ENCODE measurements at regions not wholly inside any gene's neighbourhood (a gene's known extent, or its start where the extent isn't known, plus 50 kb on each side); places are given as distances from the start of the nearest gene placed in this dataset.

DNA sequence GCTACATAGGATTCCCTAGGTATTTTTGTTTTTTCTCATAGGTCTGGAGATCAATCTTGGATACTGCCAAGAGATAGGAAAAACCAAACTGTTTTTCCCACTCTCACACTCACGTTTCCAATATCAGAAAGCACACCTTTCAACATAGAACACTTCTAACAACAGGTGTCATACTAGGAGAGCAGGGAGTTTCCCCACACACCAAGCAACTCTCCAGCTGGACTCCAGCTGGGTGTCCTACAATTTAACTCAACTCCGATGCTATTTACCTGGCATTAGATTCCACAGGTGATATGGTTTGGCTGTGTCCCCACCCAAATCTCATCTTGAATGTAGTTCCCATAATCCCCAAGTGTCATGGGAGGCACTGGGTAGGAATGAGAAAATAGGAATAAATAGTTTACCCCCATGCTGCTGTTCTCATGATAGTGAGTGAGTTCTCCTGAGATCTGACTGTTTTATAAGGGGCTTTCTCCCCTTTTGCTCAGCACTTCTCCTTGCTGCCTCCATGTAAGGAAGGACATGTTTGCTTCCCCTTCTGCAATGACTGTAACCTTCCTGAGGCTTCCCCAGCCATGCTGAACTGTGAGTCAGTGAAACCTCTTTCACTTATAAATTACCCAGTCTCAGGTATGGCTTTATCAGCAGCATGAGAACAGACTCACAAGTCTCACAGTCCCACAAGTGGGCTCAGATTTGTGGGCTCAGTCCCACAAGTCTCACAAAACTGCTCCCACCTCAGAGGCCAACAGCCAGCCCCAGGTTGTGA, 354.5 kb upstream of the THBS1 start:
- Histone ChIP-seq H3K27me3 (ENCODE audit: control insufficient read depth in 3 of 3, insufficient read depth in 3 of 3, low read length in 2 of 3) (no peaks in the 10 kb centered on the region), H3K27ac (ENCODE audit: low read depth in 1 of 2, low read length in 1 of 2) (no peak overlapping the region), H3K9ac (ENCODE audit: insufficient read depth in 1 of 2, low read length in 2 of 2) (no peak overlapping the region), H3K9me3 (ENCODE audit: control insufficient read depth in 4 of 4, insufficient read depth in 3 of 4, low read length in 3 of 4) (no peaks in the 10 kb centered on the region), H3K4me1 (ENCODE audit: control insufficient read depth in 5 of 5, insufficient read depth in 5 of 5, low read length in 5 of 5) (peaks cover 0 to 4% (median 0%) of the 10 kb centered on the region in 5 donors), H3K4me3 (no peak overlapping the region), H3K36me3 (ENCODE audit: control insufficient read depth in 4 of 4, insufficient read depth in 4 of 4, low read length in 4 of 4) (no peaks in the 10 kb centered on the region)
- no peak for ATAC-seq (ENCODE audit: insufficient read depth, low FRiP score)
- DNase-seq = no peak
- TF ChIP-seq, protein P1, sequence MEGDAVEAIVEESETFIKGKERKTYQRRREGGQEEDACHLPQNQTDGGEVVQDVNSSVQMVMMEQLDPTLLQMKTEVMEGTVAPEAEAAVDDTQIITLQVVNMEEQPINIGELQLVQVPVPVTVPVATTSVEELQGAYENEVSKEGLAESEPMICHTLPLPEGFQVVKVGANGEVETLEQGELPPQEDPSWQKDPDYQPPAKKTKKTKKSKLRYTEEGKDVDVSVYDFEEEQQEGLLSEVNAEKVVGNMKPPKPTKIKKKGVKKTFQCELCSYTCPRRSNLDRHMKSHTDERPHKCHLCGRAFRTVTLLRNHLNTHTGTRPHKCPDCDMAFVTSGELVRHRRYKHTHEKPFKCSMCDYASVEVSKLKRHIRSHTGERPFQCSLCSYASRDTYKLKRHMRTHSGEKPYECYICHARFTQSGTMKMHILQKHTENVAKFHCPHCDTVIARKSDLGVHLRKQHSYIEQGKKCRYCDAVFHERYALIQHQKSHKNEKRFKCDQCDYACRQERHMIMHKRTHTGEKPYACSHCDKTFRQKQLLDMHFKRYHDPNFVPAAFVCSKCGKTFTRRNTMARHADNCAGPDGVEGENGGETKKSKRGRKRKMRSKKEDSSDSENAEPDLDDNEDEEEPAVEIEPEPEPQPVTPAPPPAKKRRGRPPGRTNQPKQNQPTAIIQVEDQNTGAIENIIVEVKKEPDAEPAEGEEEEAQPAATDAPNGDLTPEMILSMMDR (IDR thresholded peaks at IDR 0.05; ENCODE audit: control extremely low read depth, extremely low read depth) = no peak
- WGBS, 2 donors = 74 to 93% methylated on average over 2 of the region's 2 CpGs

DNA sequence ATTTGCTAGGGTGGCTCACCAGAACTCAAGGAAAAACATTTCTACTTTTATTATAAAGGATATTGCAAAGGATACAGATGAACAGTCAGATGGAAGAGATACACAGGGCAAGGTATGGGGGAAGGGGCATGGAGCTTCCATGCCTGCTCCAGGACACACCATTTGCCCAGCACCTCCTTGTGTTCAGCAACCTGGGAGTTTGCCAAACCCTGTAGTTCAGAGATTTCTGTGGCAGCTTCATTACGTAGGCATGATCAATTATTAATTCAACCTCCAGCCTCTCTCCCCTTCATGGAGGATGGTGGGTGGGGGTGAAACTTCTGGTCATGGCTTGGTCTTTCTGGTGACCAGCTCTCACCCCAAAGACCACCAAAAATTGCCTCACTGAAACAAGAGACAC, 353.9 kb upstream of the THBS1 start:
- TF ChIP-seq, protein P1 (IDR thresholded peaks at IDR 0.05; ENCODE audit: control extremely low read depth, extremely low read depth) = no peak
- DNase-seq (no peak), ATAC-seq (ENCODE audit: insufficient read depth, low FRiP score) (no peak)
- Histone ChIP-seq H3K27me3 (ENCODE audit: control insufficient read depth in 3 of 3, insufficient read depth in 3 of 3, low read length in 2 of 3) (no peaks in the 10 kb centered on the region), H3K36me3 (ENCODE audit: control insufficient read depth in 4 of 4, insufficient read depth in 4 of 4, low read length in 4 of 4) (no peaks in the 10 kb centered on the region), H3K4me3 (no peak overlapping the region), H3K9ac (ENCODE audit: insufficient read depth in 1 of 2, low read length in 2 of 2) (no peak overlapping the region), H3K27ac (ENCODE audit: low read depth in 1 of 2, low read length in 1 of 2) (no peak overlapping the region), H3K4me1 (ENCODE audit: control insufficient read depth in 5 of 5, insufficient read depth in 5 of 5, low read length in 5 of 5) (peaks cover 0 to 4% (median 0%) of the 10 kb centered on the region in 5 donors), H3K9me3 (ENCODE audit: control insufficient read depth in 4 of 4, insufficient read depth in 3 of 4, low read length in 3 of 4) (no peaks in the 10 kb centered on the region)
- WGBS, 2 donors = 89 to 96% methylated on average over 1 of the region's 1 CpG

GRCh38 chr15:39228889-39229288, 352.0 kb upstream of the THBS1 start:
- H3K4me3 ChIP-seq = no peak overlapping the region
- no peak overlapping the region for H3K9ac ChIP-seq (ENCODE audit: insufficient read depth in 1 of 2, low read length in 2 of 2)
- no peaks in the 10 kb centered on the region for H3K27me3 ChIP-seq (ENCODE audit: control insufficient read depth in 3 of 3, insufficient read depth in 3 of 3, low read length in 2 of 3)
- no peaks in the 10 kb centered on the region for H3K36me3 ChIP-seq (ENCODE audit: control insufficient read depth in 4 of 4, insufficient read depth in 4 of 4, low read length in 4 of 4)
- no peak overlapping the region for H3K27ac ChIP-seq (ENCODE audit: low read depth in 1 of 2, low read length in 1 of 2)
- ATAC-seq (ENCODE audit: insufficient read depth, low FRiP score) = no peak
- DNase-seq = no peak
- TF ChIP-seq, protein P1 (IDR thresholded peaks at IDR 0.05; ENCODE audit: control extremely low read depth, extremely low read depth) = no peak
- WGBS, 2 donors = 88 to 96% methylated on average over 1 of the region's 1 CpG
- H3K4me1 ChIP-seq (ENCODE audit: control insufficient read depth in 5 of 5, insufficient read depth in 5 of 5, low read length in 5 of 5) = peaks cover 0 to 4% (median 0%) of the 10 kb centered on the region in 5 donors
- no peaks in the 10 kb centered on the region for H3K9me3 ChIP-seq (ENCODE audit: control insufficient read depth in 4 of 4, insufficient read depth in 3 of 4, low read length in 3 of 4)
